PC-3 (cell line): ENCODE measurements at regions not wholly inside any gene's neighbourhood (a gene's known extent, or its start where the extent isn't known, plus 50 kb on each side); places are given as distances from the start of the nearest gene placed in this dataset.
"Not testable (repeated sequence)": the region's sequence is repeated elsewhere in the genome, so short reads cannot be mapped to it uniquely, and the experiment has no call there.

Source experiments
- ATAC-seq: fragments of 200-7000 bp; cut with Tn5 transposase; 2 replicates; pipeline ENCODE4 v1.9.1; 2020; ENCODE audit warnings: mild to moderate bottlenecking, moderate library complexity
- BruUV-seq: library from RNA; stranded (reverse); fragments of 400-500 nt; replicated peaks from 2 replicates; lab custom pipeline; 2021; lab: Mats Ljungman, UMichigan
- CTCF ChIA-PET: fragments of 300-600 bp; sonication (Branson Sonifier 250); formaldehyde crosslinking; loops from one replicate; lab custom pipeline; 2022; ENCODE audit warnings: antibody characterized with exemption; lab: Charles Lee
- POLR2A ChIA-PET: fragments of 300-600 bp; sonication (Branson Sonifier 250); formaldehyde crosslinking; loops from one replicate; lab custom pipeline; 2022; ENCODE audit warnings: antibody characterized with exemption; ENCODE audit not compliant: unreplicated experiment; lab: Charles Lee
- DNase-seq: peaks from one replicate; pipeline ENCODE4 v3.0.0-alpha.2; 2015
- H2AFZ ChIP-seq: fragments of 300-600 bp; sonication (generic); 2 replicates; pipeline ENCODE4 v1.6.0; 2016; ENCODE audit warnings: antibody characterized with exemption, low read length
- H3F3A ChIP-seq: fragments of 300-600 bp; sonication (generic); one replicate; pipeline ENCODE4 v1.6.0; 2017; ENCODE audit warnings: antibody characterized with exemption, low read length, control low read depth, mild to moderate bottlenecking; ENCODE audit not compliant: unreplicated experiment
- H3K27ac ChIP-seq: fragments of 300-600 bp; sonication (generic); 2 replicates; pipeline ENCODE4 v1.5.1; 2016; ENCODE audit warnings: mild to moderate bottlenecking, low read length
- H3K27me3 ChIP-seq: fragments of 300-600 bp; sonication (generic); 2 replicates; pipeline ENCODE4 v1.6.1; 2016; ENCODE audit warnings: low read length, mixed read lengths
- H3K36me3 ChIP-seq: fragments of 300-600 bp; sonication (generic); 2 replicates; pipeline ENCODE4 v1.6.1; 2016; ENCODE audit warnings: low read depth, mixed run types, low read length, mixed read lengths
- H3K4me1 ChIP-seq: fragments of 300-600 bp; sonication (generic); 2 replicates; pipeline ENCODE4 v1.5.1; 2016; ENCODE audit warnings: low read length; ENCODE audit not compliant: insufficient read depth
- H3K4me2 ChIP-seq: fragments of 300-600 bp; sonication (generic); 2 replicates; pipeline ENCODE4 v1.6.0; 2016; ENCODE audit warnings: low read length
- H3K4me3 ChIP-seq: fragments of 300-600 bp; sonication (generic); 2 replicates; pipeline ENCODE4 v1.5.1; 2016; ENCODE audit warnings: mild to moderate bottlenecking, low read length, mixed read lengths
- H3K79me2 ChIP-seq: fragments of 300-600 bp; sonication (generic); 2 replicates; pipeline ENCODE4 v1.6.1; 2017; ENCODE audit warnings: low read length, mixed read lengths
- H3K9ac ChIP-seq: fragments of 300-600 bp; sonication (generic); 2 replicates; pipeline ENCODE4 v1.6.0; 2016; ENCODE audit warnings: mild to moderate bottlenecking, low read length
- H3K9me2 ChIP-seq: fragments of 300-600 bp; sonication (generic); replicated peaks from 2 replicates; pipeline ENCODE4 v1.6.1; 2016; ENCODE audit warnings: mixed run types, low read length, mixed read lengths
- H3K9me3 ChIP-seq: fragments of 300-600 bp; sonication (generic); 2 replicates; pipeline ENCODE4 v1.6.1; 2016; ENCODE audit warnings: low read length, mixed read lengths
- H4K20me1 ChIP-seq: fragments of 300-600 bp; sonication (generic); 2 replicates; pipeline ENCODE4 v1.6.1; 2016; ENCODE audit warnings: low read length, mixed read lengths
- EZH2 ChIP-seq: fragments of 300-600 bp; sonication (generic); IDR thresholded peaks from one replicate; pipeline ENCODE4 v1.6.1; 2017; ENCODE audit warnings: antibody characterized with exemption, mild to moderate bottlenecking, low read length; ENCODE audit not compliant: unreplicated experiment
- EZH2phosphoT487 ChIP-seq: fragments of 300-600 bp; sonication (generic); IDR thresholded peaks from 2 replicates; pipeline ENCODE4 v1.6.1; 2018; ENCODE audit warnings: mild to moderate bottlenecking, antibody characterized with exemption, low read length, borderline replicate concordance
- intact Hi-C: fragments of 100-400 bp; cut with micrococcal nuclease; formaldehyde crosslinking; loops from 2 replicates; pipeline ENCODE4 v1.9.0; 2023
- TF ChIP-seq, protein P1 (sequence below): fragments of 300-600 bp; sonication (generic); conservative IDR thresholded peaks from 2 replicates; pipeline ENCODE4 v1.5.1; 2017; ENCODE audit warnings: antibody characterized with exemption, low read depth, mild to moderate bottlenecking, low read length

DNA sequence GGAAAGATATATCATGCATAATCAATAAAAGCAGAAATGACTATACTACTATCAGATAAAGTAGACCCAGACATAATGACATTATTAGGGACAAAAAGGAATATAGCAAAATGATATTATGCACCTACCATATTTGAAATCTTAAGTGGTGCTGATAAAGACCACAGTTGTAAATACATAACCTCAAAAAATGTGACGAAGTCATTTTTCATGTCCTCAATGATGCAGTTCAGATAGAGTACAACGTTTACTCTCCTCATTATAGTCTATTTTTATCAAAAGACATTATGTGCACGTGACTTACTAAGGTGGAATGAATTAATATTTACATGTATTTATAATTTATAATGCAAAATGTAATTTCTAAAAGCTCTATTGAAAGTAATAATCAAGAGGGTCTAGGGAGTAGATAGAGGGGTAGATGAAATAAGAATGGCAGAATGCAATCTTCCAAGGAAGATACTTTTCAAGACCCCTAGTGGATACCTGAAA, 61.7 kb upstream of the TNFSF4 start:
- Histone ChIP-seq H3K27me3 (no peaks in the 10 kb centered on the region), H3K9ac (no peak overlapping the region), H3F3A (no peaks in the 10 kb centered on the region), H3K9me3 (no peaks in the 10 kb centered on the region), H3K36me3 (no peaks in the 10 kb centered on the region), H3K79me2 (no peaks in the 10 kb centered on the region), H4K20me1 (no peaks in the 10 kb centered on the region), H3K9me2 (no peaks in the 10 kb centered on the region), H3K4me3 (no peak overlapping the region), H2AFZ (no peak overlapping the region), H3K27ac (peak overlapping the region; percentile 62), H3K4me2 (peak overlapping the region; percentile 54), H3K4me1 (peaks cover 46% of the 10 kb centered on the region)
- ATAC-seq: no peak
- ChIA-PET POLR2A (no interaction called here), CTCF (interaction anchor here (1.0 kb wide), 1 partner anchor 14 kb away, joined by 3 read pairs; no protein-coding TSS in a partner anchor)
- no peak for DNase-seq
- BruUV-seq: no TSS peak
- intact Hi-C loops: loop anchor here (1.0 to 10.0 kb wide), 4 partner anchors 62 to 446 kb away; partner anchors contain the start of gene KLHL20
- no peak for TF ChIP-seq EZH2phosphoT487

DNA sequence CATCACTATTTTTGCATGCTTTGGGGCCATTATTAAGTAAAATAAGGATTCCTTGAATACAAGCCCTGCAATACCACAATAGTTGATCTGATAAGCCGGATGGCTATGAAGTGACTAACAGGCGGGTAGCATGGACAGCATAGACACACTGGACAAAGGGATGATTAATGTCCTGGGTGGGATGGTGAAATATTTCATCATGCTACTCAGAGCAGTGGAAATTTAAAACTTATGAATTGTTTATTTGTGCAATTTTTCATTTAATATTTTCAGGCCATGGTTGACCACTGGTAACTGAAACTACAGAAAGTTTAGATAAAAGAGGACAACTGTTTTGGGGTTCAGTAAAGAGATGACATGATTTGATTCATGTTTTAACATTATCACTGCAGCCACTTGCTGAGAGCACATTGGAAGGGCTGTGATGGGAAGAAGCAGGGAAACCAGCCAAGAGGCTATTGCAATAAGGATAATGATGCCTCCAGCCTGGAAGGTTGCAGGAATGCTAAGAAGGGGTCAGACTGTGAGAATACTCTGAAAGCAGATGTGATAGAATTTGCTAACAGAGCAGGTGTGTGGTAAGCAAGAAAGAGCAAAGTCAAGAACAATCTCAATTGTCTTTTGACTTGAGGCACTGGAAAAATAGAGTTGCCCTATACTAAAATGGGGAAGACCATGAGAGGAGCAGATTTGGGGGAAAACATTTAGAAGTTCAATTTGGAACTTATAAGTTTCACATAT, 62.5 kb upstream of the TNFSF4 start:
- Histone ChIP-seq H3F3A (no peaks in the 10 kb centered on the region), H3K27me3 (no peaks in the 10 kb centered on the region), H4K20me1 (no peaks in the 10 kb centered on the region), H2AFZ (peak overlapping the region; percentile 4; the same call in 1 of the 2 replicates), H3K4me1 (peaks cover 46% of the 10 kb centered on the region), H3K9me2 (no peaks in the 10 kb centered on the region), H3K79me2 (no peaks in the 10 kb centered on the region), H3K4me2 (peak overlapping the region; percentile 54), H3K4me3 (peak overlapping the region; percentile 3; the same call in 1 of the 2 replicates), H3K9me3 (no peaks in the 10 kb centered on the region), H3K9ac (0 out of 2 replicates have a peak overlapping the region, but pooled peaks have one; percentile 1), H3K36me3 (no peaks in the 10 kb centered on the region), H3K27ac (peak overlapping the region; percentile 62)
- BruUV-seq: TSS peak; percentile 65
- ATAC-seq (peak; percentile 94), DNase-seq (peak; percentile 100)
- intact Hi-C loops: loop anchor here (1.0 to 10.0 kb wide), 4 partner anchors 62 to 445 kb away; partner anchors contain the start of gene KLHL20
- no peak for TF ChIP-seq EZH2phosphoT487
- TF ChIP-seq, protein P1, sequence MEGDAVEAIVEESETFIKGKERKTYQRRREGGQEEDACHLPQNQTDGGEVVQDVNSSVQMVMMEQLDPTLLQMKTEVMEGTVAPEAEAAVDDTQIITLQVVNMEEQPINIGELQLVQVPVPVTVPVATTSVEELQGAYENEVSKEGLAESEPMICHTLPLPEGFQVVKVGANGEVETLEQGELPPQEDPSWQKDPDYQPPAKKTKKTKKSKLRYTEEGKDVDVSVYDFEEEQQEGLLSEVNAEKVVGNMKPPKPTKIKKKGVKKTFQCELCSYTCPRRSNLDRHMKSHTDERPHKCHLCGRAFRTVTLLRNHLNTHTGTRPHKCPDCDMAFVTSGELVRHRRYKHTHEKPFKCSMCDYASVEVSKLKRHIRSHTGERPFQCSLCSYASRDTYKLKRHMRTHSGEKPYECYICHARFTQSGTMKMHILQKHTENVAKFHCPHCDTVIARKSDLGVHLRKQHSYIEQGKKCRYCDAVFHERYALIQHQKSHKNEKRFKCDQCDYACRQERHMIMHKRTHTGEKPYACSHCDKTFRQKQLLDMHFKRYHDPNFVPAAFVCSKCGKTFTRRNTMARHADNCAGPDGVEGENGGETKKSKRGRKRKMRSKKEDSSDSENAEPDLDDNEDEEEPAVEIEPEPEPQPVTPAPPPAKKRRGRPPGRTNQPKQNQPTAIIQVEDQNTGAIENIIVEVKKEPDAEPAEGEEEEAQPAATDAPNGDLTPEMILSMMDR: no peak
- TF ChIP-seq EZH2: no peak
- POLR2A ChIA-PET: no interaction called here
- CTCF ChIA-PET: interaction anchor here (1.0 kb wide), 1 partner anchor 14 kb away, joined by 3 read pairs; no protein-coding TSS in a partner anchor

DNA sequence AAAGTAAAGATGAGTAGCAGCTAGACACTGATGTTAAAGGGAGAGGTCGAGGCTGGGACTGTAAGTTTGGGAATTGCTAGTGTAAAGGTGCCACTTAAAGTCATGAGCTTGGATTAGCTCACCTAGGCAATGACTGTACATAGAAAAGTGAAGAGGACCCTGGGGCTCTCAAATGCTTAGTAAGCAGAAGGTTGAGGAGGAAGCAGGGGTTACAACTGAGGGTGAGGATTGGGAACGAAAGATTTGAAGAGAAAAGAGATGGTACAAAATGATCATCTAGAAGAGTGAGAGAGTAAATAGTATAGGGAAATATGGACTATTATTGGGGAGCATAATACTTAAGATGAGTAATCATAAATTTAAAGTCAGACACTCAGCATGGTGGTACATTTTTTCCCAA, 63.1 kb upstream of the TNFSF4 start:
- TF ChIP-seq, protein P1: no peak
- TF ChIP-seq EZH2 (no peak), EZH2phosphoT487 (no peak)
- Histone ChIP-seq H2AFZ (no peak overlapping the region), H3K9me2 (no peaks in the 10 kb centered on the region), H4K20me1 (no peaks in the 10 kb centered on the region), H3K27me3 (no peaks in the 10 kb centered on the region), H3K4me2 (peak overlapping the region; percentile 54), H3K27ac (peak overlapping the region; percentile 62), H3K4me1 (peaks cover 46% of the 10 kb centered on the region), H3K36me3 (no peaks in the 10 kb centered on the region), H3F3A (no peaks in the 10 kb centered on the region), H3K79me2 (no peaks in the 10 kb centered on the region), H3K9me3 (no peaks in the 10 kb centered on the region), H3K4me3 (no peak overlapping the region), H3K9ac (no peak overlapping the region)
- DNase-seq (peak; percentile 45), ATAC-seq (no peak)
- ChIA-PET CTCF (interaction anchor here (0.6 kb wide), 1 partner anchor 15 kb away, joined by 3 read pairs; no protein-coding TSS in a partner anchor), POLR2A (interaction anchor here (0.6 kb wide), 1 partner anchor 548 kb away, joined by 3 read pairs; no protein-coding TSS in a partner anchor)
- no TSS peak for BruUV-seq
- intact Hi-C loops: no loop called here

DNA sequence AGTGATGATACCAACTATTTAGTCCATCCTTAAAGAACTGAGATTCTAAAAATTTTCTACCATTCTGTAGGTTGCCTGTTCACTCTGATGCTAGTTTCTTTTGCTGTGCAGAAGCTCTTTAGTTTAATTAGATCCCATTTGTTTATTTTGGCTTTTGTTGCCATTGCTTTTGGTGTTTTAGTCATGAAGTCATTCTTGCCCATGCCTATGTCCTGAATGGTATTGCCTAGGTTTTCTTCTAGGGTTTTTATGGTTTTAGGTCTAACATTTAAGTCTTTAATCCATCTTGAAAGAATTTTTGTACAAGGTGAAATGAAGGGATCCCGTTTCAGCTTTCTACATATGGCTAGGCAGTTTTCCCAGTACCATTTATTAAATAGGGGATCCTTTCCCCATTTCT, 63.9 kb upstream of the TNFSF4 start:
- peaks cover 46% of the 10 kb centered on the region for H3K4me1 ChIP-seq
- intact Hi-C loops, H3K9ac ChIP-seq, H3K27me3 ChIP-seq, H3F3A ChIP-seq, H3K4me2 ChIP-seq, H3K79me2 ChIP-seq, H2AFZ ChIP-seq, BruUV-seq, H4K20me1 ChIP-seq, H3K4me3 ChIP-seq, H3K9me2 ChIP-seq, H3K9me3 ChIP-seq, H3K36me3 ChIP-seq, ATAC-seq, H3K27ac ChIP-seq: not testable (repeated sequence)
- DNase-seq: peak; percentile 38
- ChIA-PET CTCF (interaction anchor here (0.6 kb wide), 2 partner anchors 16 to 1583 kb away, joined by 3 read pairs; no protein-coding TSS in a partner anchor), POLR2A (interaction anchor here (0.6 kb wide), 1 partner anchor 548 kb away, joined by 3 read pairs; no protein-coding TSS in a partner anchor)
